Kidney capillary endothelial cell (primary cell): ENCODE measurements at regions not wholly inside any gene's neighbourhood (a gene's known extent, or its start where the extent isn't known, plus 50 kb on each side); places are given as distances from the start of the nearest gene placed in this dataset.
"Not testable (repeated sequence)": the region's sequence is repeated elsewhere in the genome, so short reads cannot be mapped to it uniquely, and the experiment has no call there.

Experiments used
- DNase-seq: peaks from one replicate; pipeline ENCODE4 v3.0.0-alpha.2; 2018; ENCODE audit warnings: low spot score

DNA sequence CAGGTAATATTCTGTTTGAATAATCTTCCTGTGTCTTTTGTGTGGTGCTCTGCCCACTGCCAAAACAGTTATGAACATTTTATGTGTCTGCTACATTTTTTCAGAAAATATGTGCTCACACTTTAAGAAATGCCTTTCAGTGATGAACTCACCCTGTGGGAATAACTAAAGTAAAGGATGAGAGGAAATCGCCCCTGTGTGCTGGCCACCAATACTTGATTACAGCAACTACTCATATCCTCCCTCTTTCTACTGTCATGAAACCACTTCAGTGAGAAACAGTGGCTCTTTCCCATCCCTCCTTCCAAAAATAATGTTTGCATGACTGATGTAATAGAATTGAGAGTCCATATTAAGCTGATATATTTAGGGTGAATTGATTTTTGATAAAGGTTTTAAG lies 900.9 kb downstream of the RAB28 start:
- no peak for DNase-seq

DNA sequence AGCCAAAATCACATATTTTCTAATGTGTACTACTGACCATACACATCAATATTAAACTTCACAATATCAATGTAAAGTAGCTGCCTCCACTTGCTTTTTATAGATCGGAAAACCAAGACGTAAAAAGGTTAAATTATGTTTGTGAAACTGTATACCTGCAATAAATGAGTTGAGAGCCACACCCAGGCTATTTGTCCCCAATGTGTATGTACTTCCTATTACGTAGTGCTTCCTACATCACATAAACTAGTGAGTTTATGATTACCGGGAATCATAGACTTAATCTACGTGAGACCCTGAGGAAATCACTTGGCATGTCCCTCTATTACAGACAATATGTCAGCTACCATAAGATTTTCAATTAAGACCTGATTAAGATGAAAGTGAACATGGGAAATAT lies 903.4 kb downstream of the RAB28 start:
- no peak for DNase-seq

DNA sequence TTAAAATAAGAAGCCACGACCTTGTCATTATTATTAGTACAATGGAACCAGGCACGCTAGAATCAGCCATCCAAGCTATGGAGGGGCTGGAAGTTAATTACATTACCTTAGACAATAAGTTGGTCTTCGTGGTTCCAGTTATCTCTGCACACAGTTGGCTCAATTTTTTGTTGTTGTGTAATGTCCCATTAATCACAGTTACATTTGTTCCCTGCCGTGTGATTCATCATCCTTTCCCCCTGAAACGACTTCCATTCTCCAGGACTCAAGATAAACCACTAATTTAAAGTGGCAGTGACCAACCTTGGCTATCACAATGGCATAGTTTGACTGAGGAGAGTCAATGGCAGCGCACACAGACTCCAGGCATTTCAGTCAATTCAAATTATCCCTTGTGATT lies 905.0 kb downstream of the RAB28 start:
- no peak for DNase-seq

DNA sequence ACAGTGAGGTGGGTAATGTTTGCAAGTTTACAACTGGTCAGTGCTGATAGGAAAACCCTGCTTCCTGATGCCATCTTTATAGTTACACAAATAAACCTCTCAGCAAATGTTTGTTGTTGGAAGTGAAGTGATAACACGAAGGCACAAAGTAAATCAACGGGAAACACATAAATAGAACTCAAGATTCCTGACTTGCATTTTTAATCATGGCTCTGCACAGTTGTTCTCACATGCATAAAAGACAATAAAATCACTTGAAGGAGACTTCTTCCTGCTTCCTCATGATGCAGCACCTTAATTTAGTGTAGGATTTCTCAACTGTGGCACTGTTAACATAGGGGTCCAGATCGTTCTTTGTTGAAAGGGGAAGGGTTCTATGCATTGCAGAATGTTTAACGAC lies 907.7 kb downstream of the RAB28 start:
- no peak for DNase-seq

DNA sequence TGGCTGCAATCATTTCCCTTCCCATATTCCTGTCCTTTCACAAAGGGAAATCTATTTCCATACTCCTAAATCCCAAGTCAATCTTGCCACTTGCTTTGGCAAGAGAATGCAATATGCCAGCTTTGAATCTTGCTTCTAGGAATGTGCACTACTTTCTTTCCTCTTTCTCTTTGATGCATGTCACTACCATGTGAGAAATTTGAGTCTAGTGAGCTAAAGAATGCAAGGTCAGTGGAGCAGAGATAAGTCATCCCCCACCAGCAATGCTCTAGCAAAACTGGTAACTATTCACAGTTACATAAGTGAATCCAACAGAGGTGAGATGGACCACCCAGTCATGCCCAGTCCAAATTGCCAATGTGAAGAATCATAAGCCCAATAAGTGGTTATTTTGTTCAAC lies 910.4 kb downstream of the RAB28 start:
- DNase-seq, result no peak

DNA sequence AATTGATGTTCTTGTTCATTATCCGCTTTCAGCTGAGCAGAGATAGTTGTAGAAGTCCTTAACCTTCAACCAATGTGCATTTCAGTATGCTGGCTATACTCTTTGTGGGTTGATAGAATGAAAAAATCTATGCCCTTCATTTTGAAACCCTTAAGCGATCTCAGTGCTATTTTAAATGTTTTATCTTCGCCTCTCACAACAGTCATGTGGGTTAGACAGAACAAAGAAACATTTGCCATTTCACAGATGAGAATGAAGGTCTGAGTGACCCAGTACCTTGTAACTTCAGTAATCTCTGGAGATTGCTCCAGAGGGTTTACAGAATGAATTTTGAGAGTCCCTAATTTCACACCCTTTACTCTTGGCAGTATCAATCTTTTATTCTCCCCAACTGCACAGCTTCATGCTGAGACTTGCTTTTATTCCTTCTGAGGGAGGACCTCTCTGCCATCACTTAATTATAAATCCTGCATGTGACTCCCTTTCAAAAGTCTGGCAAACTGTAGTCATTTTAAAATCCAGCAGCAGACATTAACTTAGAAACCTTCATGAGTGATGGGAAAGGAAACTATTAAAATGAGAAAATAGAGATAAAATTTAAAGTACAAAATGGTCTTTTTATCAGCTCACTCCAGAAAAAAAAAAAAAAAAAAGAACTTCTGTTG lies 921.5 kb downstream of the RAB28 start:
- no peak for DNase-seq

DNA sequence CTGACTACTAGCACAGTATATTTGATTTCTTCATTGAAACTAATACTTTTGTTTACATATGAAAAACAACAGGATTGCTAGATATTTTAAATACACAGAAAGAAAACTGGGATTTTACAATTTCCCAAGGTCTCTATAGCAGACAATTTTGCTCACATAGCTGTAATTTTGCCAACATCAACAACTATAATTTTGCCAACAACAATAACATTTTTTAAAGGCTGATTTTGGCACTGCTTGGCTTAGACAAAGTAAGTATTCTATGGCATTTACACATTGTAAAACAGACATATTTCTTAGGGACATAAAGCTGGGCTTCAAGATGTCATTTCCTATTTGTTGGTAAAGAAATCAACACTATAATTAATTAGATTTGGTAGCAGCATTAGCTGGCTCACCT lies 922.1 kb downstream of the RAB28 start:
- no peak for DNase-seq

DNA sequence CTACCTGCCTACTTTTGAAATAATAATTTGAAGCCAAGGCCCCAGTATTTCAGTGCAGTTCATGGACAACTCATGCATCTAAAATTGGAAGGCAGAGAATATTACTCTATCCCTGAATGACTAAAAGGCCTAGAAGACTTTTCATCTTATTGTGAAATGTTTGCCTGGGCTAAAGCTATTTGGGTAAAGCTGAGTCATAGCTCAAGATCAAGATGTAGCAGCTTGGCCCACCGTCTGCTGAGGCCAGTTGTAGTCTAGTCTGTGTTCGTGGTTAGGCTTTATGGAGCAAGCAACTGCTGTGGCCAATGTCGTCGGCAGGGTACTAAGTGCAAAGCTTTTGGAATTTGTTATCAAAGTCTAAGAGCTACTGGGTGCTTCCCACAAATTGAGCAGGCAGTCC lies 929.1 kb downstream of the RAB28 start:
- DNase-seq, result no peak

DNA sequence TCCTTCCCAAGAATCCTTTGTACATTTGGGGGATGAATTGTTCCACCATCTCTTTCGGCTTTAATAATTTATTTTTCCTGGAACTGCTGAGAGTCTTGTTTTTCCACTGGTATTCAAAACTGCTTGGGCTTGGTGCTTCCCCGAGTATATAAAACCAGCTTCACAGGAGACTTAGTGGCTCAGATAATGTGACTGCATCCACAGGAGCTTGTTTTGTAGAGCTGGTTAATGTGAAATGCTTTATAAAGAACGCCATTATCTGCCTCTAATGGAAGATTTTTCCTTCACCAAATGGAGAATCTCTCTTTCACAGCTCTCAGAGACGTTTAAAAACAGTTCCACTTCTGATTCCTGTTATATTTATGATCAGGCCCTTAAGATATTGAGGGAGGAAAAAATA lies 935.5 kb downstream of the RAB28 start:
- DNase-seq, result no peak

DNA sequence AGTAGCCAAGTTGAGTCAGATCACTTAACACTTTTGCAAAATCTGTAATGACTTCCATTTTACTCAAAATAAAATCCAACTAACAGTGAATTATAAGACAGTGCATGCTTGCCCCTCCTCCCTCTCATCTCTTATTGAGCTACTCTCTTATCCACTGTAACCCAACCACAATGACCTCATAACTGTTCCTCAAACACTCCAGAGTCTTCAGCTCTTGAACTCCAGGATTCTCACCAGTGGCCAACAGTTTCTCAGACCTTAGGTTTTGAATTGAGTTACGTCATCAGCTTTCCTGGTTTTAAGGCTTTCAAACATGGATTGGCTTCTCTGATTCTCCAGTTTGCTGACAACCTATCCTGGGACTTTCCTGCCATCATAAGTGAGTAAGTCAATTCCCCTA lies 938.3 kb downstream of the RAB28 start:
- DNase-seq, result no peak

DNA sequence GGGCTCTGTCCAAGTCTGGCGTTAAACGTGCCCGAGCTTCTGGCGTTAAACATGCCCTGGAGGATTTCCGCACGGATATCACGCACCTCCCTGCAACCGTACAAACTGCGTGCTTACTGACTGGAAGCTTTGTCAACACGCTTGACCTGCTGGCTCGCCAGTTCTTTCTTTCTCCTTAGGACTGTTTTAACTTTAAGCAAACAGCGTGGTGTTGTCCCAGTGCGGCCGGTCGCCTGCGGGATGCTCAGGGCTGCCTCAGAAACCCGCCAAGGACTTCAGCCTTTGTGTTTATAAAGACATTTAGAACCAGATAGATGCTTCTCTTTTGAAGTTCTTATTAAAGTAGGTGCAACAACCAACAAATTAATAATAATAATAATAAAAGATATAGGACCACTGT lies 946.0 kb downstream of the RAB28 start:
- no peak for DNase-seq

DNA sequence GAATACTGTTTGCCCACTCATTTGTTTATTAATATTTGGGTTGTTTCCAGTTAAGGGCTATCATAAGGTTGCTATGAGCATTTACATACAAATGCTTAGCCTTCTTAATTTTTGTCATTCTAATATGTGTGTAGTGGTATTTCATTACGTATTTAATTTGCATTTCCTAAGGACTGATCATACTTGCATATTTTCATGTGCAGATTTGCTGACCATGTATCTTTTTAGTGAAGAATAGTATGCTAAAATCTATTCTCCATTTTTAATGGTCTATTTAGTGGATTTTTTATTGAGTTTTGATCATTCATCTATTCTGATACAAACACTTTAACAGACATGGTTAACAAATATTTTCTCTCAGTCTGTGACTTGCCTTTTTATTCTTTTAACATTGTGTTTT lies 949.5 kb downstream of the RAB28 start:
- no peak for DNase-seq

DNA sequence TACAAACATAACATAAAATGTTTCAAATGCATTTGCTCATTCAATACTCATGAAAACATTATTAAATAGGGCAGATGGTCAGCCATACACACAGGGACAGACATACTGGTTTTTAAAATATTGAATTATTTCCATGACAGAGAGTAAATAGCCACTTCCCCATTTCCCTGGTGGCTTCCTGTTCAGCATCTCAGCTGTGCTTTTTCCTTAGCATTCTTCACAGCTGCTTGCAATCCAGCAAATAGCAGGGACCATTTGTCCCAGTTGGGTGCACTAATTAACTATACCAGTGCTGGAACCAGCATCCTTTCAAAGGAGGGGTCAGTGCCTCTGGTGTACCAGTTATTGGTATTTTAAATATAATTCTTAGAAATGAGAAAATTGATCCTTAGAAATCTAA lies 964.7 kb downstream of the RAB28 start:
- DNase-seq, result no peak

DNA sequence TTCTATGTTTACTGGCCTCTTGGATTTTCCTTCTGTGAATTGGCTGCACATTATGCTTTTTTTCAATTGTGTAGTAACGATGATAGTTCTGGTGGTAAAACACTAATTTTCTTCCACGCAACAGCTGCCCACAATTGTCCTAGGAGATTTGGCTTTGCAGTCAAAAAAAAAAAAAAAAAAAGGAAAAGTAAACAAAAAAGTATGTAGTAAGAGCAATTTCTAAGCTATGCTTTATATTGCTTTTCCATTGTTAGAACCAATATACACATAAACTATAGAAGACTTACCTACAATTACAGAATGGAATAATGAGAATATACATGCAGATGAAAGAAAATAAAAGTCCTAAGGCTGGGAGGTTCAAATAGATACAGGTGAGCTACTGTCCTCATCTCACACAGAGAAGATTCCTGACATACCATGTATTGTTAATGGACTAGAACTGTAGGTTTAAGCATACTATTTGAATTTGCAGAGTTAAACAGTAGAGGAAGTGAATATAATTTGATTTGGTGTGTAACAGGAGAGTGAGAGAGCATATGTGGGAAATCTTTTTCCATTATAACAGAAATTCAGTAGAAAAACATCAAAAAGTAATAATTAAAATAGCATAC lies 976.2 kb downstream of the RAB28 start:
- DNase-seq, result no peak

DNA sequence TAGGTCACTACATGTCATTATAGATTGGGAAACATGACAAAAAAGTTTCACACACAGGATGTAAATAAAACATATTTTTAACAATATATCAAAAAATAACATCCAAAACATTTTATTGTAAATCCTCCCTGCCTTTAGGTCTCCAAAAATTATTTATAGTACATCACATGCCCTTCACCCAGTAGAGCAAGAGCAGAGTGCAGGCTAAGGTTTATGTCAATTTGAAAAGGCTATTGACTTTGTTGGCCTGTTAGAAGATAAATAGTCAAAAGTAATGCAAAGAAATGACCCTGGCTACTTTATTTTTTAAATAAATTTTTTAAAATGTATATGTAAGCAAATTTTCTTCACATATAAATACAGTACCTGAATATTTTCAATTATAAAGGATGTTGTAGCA lies 983.7 kb downstream of the RAB28 start:
- DNase-seq, result no peak

DNA sequence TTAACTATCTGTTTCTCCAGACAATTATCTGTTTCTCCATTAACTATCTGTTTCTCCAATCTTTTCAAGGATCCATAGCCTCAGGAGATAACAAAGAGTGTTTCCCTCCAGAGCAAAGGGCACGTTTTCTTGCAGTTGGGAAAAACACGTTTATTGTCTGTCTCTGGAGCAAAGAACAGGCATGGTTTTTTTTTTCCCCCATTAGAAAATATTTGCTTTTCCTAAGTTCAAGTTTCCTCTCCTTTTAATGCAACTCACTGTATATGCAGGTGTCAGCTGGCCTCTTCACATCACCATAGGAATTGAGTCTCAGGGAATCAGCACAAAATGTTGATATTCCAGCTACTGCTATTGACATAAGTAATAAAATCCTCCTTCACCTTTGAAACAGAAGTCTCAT lies 984.4 kb downstream of the RAB28 start:
- DNase-seq, result no peak

DNA sequence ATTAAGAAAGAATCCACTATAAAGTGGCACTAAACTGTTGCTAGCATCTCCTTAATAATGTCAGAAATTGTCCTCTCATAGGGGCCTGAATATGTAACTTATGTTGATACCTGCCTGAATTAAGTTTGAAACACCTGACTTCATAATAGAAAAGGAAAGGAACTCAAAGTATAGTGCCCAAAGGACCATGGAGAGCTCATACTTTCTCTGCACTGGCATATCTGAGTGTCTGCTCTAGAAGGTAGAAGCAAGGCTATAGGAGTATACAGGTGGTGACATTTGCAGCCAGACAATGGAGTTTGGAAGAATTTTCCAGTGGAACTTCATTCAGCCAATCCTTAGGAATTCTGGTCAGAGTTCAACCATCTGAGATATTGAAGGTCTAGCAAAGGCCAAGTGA lies 988.9 kb downstream of the RAB28 start:
- no peak for DNase-seq

DNA sequence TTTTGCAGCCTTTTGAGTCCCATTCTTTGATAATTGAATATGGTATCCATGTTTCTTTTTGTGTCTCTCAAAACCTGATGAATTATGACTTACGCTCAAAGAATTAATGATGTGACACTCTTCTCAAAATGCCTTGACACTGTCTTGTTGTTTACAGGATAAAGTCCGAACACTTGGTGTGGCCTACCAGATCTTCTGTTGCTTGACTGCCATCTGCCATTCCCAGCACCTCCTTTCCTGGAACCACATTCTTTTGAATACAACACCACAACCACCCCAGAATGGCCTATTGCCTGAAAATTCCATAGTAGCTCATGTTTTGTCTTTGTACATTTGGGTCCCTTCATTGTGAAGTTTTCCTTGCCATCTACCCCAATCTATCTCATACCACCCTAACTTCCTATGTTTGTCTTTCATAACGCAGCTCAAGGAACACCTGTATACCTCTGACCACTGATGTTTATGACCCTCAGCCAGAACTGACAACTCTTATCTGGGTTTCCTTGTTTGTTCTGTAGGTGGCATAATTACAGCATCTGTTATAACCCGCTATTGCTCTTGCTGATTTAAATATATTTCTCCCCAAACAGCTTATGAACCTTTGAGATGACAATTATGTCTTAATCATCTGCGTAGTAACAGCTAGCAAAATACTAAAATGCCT lies 991.3 kb downstream of the RAB28 start:
- no peak for DNase-seq

DNA sequence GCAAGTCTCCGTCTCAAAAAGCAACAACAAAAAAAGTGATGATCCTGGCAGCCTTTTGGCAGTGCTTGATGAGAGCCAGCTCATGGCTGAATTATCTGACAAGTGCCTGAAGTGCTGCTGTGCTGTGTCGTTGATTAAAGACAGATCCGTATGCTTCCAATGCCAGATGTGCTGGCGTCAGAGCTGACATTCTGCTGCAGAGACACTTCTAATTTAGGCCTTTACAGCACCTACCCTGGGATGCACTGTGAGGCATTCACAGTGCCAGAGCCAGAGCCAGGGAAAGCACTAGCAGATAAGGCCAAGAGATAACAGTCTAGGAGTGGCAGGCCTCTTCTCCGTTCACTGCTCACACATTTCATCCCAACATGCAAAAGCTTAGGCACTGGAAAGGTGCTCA lies 995.5 kb downstream of the RAB28 start:
- no peak for DNase-seq

DNA sequence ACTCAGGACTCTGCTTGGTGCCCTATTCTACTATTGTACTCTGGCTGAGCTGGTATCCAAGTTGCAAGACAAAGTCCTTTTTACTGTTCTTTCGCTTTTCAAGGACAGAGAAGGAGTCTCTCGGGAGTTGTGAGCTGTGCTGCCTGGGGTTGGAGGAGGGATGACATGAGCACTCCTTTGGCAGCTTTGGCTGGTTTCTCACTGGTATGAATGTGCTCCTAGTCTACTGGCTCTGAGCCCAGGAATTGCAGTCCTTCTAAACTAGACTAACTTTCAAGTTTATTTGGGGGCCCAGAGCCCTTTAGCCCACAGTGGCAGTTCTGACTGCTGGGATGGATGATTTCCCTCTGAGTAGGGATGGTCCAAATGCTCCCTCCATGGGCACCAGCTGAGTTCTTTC lies 997.1 kb downstream of the RAB28 start:
- DNase-seq, result no peak

DNA sequence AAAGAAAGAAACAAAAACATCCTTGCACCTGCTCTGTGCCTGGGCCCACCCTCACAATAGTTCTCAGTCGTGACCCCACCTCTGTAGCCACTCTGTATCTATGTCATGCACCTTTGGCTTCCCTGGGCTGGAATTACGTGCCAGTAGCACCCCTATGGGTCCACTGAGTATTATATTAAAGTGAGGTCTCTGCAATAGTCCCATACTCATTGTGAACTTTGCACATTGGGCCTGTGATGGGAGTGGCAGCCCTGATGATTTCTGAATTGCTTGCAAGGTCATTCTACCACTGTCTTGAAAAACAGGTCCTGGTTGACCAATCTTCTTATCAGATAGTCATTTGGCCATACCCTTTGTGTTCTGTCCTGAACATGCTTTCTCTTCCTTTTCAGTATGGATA lies 1012.1 kb downstream of the RAB28 start:
- no peak for DNase-seq

DNA sequence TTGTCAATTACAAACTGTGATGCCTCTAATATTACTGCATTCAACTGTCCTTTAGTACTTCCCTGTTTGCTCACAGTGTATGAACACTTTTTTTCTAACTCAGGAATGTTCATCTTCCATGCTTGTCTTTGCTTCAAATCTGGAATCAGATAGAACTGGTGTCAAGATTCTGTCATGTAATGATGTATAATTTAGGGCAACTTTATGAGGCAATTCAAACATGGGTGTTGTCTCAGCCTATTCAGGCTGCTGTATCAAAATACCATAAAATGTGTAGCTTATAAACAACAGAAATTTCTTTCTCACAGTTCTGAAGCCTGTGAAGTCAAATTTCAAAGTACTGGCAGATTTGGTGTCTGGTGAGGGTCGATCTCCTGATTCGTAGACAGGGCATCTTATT lies 1012.9 kb downstream of the RAB28 start:
- no peak for DNase-seq

DNA sequence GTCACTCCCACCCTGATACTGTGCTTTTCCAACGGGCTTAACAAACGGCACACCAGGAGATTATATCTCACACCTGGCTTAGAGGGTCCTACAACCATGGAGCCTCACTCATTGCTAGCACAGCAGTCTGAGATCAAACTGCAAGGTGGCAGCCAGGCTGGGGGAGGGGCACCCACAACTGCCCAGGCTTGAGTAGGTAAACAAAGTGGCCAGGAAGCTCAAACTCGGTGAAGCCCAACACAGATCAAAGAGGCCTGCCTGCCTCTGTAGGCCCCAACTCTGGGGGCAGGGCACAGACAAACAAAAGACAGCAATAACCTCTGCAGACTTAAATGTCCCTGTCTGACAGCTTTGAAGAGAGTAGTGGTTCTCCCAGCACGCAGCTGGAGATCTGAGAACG lies 1022.6 kb downstream of the RAB28 start:
- DNase-seq, result not testable (repeated sequence)

DNA sequence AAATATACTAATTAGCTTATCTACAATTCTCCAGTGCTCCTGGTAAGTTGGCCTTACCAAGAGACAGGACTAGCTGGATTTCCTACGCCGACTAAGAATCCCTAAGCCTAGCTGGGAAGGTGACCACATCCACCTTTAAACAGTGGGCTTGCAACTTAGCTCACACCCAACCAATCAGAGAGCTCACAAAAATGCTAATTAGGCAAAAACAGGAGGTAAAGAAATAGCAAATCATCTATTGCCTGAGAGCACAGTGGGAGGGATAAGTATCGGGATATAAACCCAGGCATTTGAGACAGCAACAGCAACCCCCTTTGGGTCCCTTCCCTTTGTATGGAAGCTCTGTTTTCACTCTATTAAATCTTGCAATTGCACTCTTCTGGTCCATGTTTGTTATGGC lies 1025.0 kb downstream of the RAB28 start:
- DNase-seq, result no peak
